ENCODE measurements at regions not wholly inside any gene's neighbourhood (a gene's known extent, or its start where the extent isn't known, plus 50 kb on each side); places are given as distances from the start of the nearest gene placed in this dataset.

DNA sequence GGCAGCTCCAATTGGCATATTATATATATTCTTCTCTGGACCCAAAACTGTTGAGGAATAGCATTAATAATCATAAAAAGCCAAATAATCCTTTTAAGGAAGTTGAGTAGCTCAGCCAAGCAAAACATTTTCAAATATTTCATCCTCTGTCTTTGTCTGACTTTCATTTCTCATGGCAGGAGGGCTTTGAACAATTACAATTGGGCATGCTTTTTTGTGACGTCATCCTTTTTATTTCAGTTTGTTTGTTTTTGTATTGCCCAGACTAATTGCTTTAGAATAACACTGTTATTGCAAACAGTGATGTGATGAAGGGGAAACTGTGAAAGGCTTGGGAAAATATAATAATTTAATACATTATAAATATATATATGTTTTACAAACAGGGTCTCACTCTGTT, 65.2 kb upstream of the MAP1B start:
- Histone ChIP-seq H3K4me2 (no peak overlapping the region), H3K4me1 (no peaks in the 10 kb centered on the region)

DNA sequence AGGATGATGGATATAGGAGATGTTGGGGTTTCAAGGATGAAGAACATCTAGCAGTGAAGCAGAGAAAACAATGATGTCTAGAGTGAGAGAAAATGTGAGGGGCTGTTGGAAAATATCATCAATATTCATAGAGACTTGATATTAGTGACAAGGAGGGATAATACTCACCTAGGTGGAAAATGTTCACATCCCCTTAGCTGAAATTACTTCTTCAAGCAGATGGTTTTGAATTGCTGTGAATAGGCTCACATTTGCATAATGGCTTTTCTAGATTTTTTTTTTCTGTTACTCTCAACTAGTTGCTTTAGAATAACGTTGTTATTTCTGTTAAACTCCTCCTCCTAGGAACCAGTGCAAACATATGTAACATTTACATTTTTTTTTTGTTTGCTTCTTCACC, 61.6 kb upstream of the MAP1B start:
- Histone ChIP-seq H3K9me3 (no peaks in the 10 kb centered on the region), H4K20me1 (no peaks in the 10 kb centered on the region), H3K9ac (no peak overlapping the region), H3K4me3 (no peak overlapping the region), H3K27me3 (no peaks in the 10 kb centered on the region), H3K4me2 (no peak overlapping the region), H3K36me3 (no peaks in the 10 kb centered on the region), H3K4me1 (no peaks in the 10 kb centered on the region), H3K27ac (no peak overlapping the region)
- TF ChIP-seq Cebpa-rat (IDR thresholded peaks at IDR 0.05) = no peak

More for the DNA sequence above, 65.2 kb upstream of the MAP1B start:
- no peaks in the 10 kb centered on the region for H3K27me3 ChIP-seq
- no peaks in the 10 kb centered on the region for H4K20me1 ChIP-seq
- no peak overlapping the region for H3K27ac ChIP-seq
- no peak for TF ChIP-seq Cebpa-rat (IDR thresholded peaks at IDR 0.05)
- no peaks in the 10 kb centered on the region for H3K36me3 ChIP-seq
- no peak overlapping the region for H3K4me3 ChIP-seq
- no peak overlapping the region for H3K9ac ChIP-seq
- no peaks in the 10 kb centered on the region for H3K9me3 ChIP-seq

DNA sequence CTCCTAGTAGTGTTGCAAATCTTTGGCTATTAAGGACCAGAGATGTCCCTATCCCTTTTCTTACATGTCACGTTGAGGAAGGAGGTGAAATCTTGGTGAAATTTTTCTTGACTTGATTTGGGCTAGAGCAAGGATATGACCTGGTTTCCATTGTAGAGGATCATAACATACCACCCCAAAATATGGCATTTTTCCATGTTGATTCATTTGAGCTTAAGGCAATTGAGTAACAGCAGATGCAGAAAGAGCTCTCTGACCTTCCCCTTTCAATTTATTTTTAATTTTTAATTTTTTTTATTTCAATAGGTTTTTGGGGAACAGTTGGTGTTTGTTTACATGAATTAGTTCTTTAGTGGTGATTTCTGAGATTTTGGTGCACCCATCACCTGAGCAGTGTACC, 61.2 kb upstream of the MAP1B start:
- Histone ChIP-seq H3K27me3 (no peaks in the 10 kb centered on the region), H4K20me1 (no peaks in the 10 kb centered on the region), H3K4me2 (no peak overlapping the region), H3K4me3 (no peak overlapping the region), H3K9me3 (no peaks in the 10 kb centered on the region), H3K9ac (no peak overlapping the region), H3K27ac (no peak overlapping the region), H3K36me3 (no peaks in the 10 kb centered on the region), H3K4me1 (no peaks in the 10 kb centered on the region)
- TF ChIP-seq Cebpa-rat (IDR thresholded peaks at IDR 0.05) = no peak

DNA sequence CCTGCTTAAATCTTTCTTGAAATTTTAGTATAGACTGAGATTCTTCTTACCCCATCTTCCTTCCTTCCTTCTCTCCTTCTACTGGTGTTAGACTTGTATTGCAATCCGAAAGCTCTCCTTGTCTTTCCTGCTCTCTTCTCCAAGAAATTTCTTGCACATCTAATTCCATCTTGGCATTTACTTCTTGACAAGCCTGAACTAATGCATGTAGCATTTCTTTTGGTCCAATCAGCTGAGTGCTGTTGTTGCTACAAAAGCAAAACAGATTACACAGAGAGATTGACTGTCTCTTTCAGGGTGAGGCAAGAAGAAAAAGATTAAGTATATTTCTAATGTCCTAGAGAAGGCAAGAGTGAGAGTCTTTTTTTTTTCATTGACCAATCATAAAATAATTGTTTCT, 51.6 kb upstream of the MAP1B start:
- Histone ChIP-seq H4K20me1 (no peaks in the 10 kb centered on the region), H3K27me3 (no peaks in the 10 kb centered on the region), H3K4me1 (no peaks in the 10 kb centered on the region), H3K27ac (no peak overlapping the region), H3K4me3 (no peak overlapping the region), H3K9me3 (no peaks in the 10 kb centered on the region), H3K9ac (no peak overlapping the region), H3K4me2 (no peak overlapping the region), H3K36me3 (no peaks in the 10 kb centered on the region)
- no peak for TF ChIP-seq Cebpa-rat (IDR thresholded peaks at IDR 0.05)
